22Rv1 (cell line): ENCODE measurements at regions not wholly inside any gene's neighbourhood (a gene's known extent, or its start where the extent isn't known, plus 50 kb on each side); places are given as distances from the start of the nearest gene placed in this dataset.

Source experiments
- CTCF ChIP-seq: fragments of 450-650 bp; IDR thresholded peaks from 2 replicates; pipeline ENCODE4 v1.5.1; 2017; ENCODE audit warnings: mild to moderate bottlenecking
- ZFX ChIP-seq: fragments of 450-650 bp; IDR thresholded peaks from 2 replicates; pipeline ENCODE4 v1.6.1; 2017; ENCODE audit warnings: antibody characterized with exemption, borderline replicate concordance

GRCh38 chr6:1107578-1107977 lies 204.3 kb upstream of the FOXQ1 start:
- TF ChIP-seq CTCF = no peak
- no peak for TF ChIP-seq ZFX
